ENCODE measurements at regions not wholly inside any gene's neighbourhood (a gene's known extent, or its start where the extent isn't known, plus 50 kb on each side); places are given as distances from the start of the nearest gene placed in this dataset.

GRCh38 chr7:145774777-145775176 is 341.8 kb upstream of the CNTNAP2 start:
- TF ChIP-seq POLR2A (IDR thresholded peaks at IDR 0.05) (no peak), CTCF (IDR thresholded peaks at IDR 0.05) (no peak)

Data from breast epithelium (tissue), 3 donors.